ENCODE measurements at regions not wholly inside any gene's neighbourhood (a gene's known extent, or its start where the extent isn't known, plus 50 kb on each side); places are given as distances from the start of the nearest gene placed in this dataset.
A peak's percentile ranks its signal among the peaks of the same experiment; 100 is the strongest.
"Not testable (repeated sequence)": the region's sequence is repeated elsewhere in the genome, so short reads cannot be mapped to it uniquely, and the experiment has no call there.

DNA sequence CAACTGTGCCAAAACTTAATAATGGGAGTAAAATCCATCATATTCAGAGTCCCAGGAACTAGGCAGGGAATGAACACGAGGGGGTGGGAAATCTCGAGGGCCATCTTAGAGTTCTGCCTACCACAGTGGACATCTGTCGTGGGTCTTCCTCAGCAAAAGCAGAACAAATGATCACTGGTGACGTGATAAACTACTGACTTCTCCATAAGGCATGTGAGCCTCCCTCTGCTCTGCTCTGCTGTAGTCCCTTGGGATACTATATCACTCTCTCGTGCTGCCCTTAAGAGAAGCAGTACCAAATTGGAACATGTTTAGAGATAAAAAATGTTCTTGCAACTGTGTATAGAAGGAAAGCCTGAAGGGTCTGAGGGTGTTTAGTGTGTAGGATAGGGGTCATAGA is 180.5 kb downstream of the SPDYE17 start:
- not testable (repeated sequence) for DNase-seq (ENCODE audit: low spot score)

- DNase-seq (ENCODE audit: low spot score): not testable (repeated sequence)
Observed at GRCh38 chr7:76849887-76850563, 182.1 kb downstream of the SPDYE17 start.

- not testable (repeated sequence) for DNase-seq (ENCODE audit: low spot score)
Observed at GRCh38 chr7:76839879-76840278, 192.3 kb downstream of the SPDYE17 start.

DNA sequence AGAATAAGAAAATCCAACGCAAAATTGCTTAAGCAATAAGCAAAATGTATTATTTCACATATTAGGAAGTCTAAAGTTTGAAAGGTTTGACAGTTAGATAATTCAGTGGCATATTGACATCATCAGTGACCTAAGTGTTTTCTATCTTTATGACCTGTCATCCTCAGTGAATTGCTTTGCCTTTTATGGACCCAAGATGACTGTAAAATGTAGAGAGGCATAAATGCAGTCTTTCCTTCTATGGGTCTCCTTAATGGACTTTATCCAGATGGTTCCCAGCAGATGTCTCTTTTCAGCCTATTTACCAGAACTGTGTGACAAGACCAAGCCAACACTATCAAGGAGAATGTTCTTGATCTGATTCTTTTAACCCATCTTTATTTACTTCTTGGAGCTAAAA is 192.9 kb downstream of the SPDYE17 start:
- not testable (repeated sequence) for DNase-seq (ENCODE audit: low spot score)

DNA sequence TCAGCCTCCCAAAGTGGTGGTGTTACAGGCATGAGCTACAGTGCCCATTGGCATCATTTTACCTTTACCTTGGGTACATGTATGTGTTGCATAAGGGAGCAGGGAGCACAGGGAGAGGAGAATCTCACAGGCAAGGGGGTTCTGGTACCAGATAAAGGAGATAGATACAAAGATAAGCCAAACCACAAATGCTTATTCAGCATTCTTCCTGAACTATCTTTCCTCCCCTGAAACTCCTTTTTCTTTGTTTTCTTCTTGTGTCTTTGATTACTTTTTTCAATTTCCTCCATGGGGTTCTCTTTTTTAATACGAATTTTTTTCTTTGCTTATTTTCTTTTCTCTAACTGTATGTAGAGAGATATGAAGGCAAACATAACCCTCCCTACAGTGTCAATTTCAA is 193.8 kb downstream of the SPDYE17 start:
- not testable (repeated sequence) for DNase-seq (ENCODE audit: low spot score)

DNA sequence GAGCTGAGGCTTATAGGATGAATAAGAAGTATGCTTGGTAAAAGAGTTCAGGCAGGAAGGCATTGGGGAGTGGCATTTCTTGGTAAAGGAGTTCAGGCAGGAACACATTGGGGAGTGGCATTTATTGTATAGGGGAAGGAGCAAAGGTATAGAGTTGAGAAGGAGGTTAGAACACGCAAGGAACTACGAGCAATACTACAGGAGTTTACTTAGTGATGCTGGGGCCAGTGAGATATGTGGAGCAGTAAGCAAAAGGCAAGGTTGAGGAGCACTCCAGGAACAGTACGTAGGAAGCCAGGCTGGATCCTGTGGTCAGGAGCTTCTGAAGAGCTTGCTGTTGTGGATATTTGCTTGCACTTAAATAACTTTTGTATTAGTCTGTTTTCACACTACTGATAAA is 202.2 kb upstream of the POMZP3 start:
- DNase-seq (ENCODE audit: low spot score): not testable (repeated sequence)

DNA sequence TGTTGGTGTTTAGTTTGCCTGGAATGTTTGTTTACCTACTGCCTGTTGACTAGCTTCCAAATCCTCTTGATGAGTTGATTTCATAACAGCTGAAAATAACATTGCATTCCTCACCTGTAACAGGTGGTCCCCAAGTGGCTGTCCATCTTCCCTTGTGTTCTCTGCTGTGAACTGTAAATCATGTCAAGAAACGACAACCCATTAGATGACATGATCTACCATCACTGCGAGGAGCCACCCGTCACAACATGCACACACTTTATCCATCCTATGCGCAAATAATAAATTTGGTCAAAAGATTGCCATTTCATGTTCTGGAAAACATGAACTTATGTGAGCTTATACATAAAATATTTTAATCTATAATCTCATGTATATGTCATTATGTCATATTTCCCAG is 199.1 kb upstream of the POMZP3 start:
- DNase-seq (ENCODE audit: low spot score): not testable (repeated sequence)

- DNase-seq (ENCODE audit: low spot score): not testable (repeated sequence)
Observed at GRCh38 chr7:76809856-76810255, 182.8 kb upstream of the POMZP3 start.

- not testable (repeated sequence) for DNase-seq (ENCODE audit: low spot score)
Observed at GRCh38 chr7:76807588-76808100, 180.6 kb upstream of the POMZP3 start.

DNA sequence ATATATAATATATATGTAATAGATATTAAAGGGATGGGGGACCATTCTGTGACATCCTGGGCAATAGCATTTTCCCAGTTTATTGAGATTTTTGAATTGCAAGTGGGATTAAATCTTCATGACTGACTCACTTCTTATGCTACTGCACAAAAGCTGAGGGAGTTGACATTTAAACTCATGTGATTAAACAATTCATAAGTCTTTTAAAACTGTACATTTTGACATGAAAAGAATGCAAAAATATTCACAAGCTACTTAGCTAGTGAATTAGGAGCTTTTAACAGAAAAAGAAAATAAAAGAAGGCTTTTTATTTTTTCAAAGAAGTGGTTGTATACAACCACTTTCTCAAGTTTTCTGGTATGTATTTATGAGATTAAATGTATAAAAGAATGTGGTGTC is 179.4 kb upstream of the POMZP3 start:
- DNase-seq (ENCODE audit: low spot score): not testable (repeated sequence)

- not testable (repeated sequence) for DNase-seq (ENCODE audit: low spot score)
Observed at GRCh38 chr7:76806010-76806409, 178.9 kb upstream of the POMZP3 start.

DNA sequence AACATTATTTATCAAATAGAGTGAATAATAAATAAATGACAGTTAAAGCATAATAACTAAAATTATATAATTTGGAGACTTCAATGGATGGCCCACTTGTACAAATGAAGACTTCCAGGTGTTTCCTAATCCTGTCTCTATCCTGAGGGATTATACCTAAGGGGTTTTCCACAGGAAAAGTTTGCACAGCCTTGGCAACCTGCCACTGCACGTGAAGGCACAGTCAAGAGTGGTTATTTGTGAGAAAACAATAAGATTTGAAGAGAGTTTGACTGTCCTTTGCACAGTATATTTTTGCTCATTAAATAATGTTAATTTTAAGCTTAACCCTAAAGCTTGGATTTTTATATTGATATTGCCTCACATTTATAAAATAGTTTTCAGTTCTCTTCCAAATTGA is 178.2 kb upstream of the POMZP3 start:
- DNase-seq (ENCODE audit: low spot score): not testable (repeated sequence)

GRCh38 chr7:76797639-76798038 is 170.6 kb upstream of the POMZP3 start:
- DNase-seq (ENCODE audit: low spot score): not testable (repeated sequence)

GRCh38 chr7:76780693-76781092 is 153.6 kb upstream of the POMZP3 start:
- not testable (repeated sequence) for DNase-seq (ENCODE audit: low spot score)

- DNase-seq (ENCODE audit: low spot score): not testable (repeated sequence)
Observed at GRCh38 chr7:76774279-76774678, 147.2 kb upstream of the POMZP3 start.

GRCh38 chr7:76771980-76772379 is 144.9 kb upstream of the POMZP3 start:
- not testable (repeated sequence) for DNase-seq (ENCODE audit: low spot score)

DNA sequence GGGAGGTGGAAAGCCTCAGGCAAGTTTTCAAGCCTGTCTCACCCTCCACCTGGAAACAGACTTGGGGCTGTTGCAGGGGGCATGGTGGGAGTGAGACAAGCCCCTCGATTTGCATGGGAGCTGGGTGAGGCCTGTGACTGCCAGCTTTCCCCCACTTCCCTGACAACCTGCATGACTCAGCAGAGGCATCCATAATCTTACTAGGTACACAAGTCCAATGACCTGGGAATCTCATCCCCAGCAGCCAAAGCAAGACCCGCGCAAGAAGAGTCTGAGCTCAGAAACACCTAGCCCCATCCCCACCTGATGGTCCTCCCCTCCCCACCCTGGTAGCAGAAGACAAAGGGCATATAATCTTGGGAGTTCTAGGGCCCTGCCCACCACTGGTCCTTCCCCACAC is 136.9 kb upstream of the POMZP3 start:
- not testable (repeated sequence) for DNase-seq (ENCODE audit: low spot score)

GRCh38 chr7:76760546-76761220 is 133.6 kb upstream of the POMZP3 start:
- DNase-seq (ENCODE audit: low spot score): not testable (repeated sequence)

- DNase-seq (ENCODE audit: low spot score): not testable (repeated sequence)
Observed at GRCh38 chr7:76739538-76739937, 112.5 kb upstream of the POMZP3 start.

- DNase-seq (ENCODE audit: low spot score): not testable (repeated sequence)
Observed at GRCh38 chr7:76736724-76737123, 109.6 kb upstream of the POMZP3 start.

DNA sequence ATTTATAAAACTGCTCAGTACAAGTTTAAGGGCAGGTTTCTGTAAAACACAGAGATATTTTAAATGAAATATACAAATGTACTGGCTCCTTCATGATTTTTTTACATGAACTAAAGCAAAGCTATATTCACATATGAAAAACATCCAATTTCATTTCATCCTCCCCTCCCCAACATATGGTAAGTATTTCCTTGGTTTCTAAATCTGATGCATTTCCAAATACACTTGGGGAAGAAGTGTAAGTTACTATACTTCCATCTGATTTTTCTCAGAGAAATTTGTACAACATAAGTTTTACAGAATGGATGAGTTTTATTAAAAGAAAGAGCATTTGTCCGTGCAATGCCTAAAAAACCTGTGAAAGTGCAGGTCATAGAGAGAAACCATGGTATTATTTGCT is 109.0 kb upstream of the POMZP3 start:
- DNase-seq (ENCODE audit: low spot score): not testable (repeated sequence)

DNA sequence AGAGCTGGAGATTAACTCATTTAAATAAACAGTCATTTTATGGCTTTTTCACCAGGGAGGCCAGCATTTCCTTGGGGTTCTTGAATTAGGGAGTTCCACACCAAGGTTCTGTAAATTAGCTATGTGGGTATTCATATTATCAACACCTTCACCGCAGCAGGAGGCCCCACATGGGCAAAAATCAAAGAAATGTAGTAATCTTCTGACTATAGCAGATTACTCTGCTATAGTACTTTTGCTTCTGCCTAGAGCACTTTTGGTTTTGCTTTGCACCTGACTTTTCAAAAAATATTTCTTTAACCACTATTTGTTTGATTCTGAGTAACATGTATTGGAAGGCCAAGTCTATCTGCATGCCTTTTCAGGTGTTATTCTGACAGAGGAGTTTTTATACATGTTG is 108.6 kb upstream of the POMZP3 start:
- DNase-seq (ENCODE audit: low spot score): not testable (repeated sequence)

DNA sequence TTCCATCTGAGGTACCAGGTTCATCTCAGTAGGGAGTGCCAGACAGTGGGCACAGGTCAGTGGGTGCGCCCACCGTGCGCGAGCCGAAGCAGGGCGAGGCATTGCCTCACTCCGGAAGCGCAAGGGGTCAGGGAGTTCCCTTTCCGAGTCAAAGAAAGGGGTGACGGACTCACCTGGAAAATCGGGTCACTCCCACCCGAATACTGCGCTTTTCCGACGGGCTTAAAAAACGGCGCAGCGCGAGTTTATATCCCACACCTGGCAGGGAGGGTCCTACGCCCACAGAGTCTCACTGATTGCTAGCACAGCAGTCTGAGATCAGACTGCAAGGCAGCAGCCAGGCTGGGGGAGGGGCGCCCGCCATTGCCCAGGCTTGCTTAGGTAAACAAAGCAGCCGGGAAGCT is 101.5 kb upstream of the POMZP3 start:
- DNase-seq (ENCODE audit: low spot score): peak; percentile 47
